CD4-positive, alpha-beta memory T cell (primary cell): ENCODE measurements at regions not wholly inside any gene's neighbourhood (a gene's known extent, or its start where the extent isn't known, plus 50 kb on each side); places are given as distances from the start of the nearest gene placed in this dataset.
A peak's percentile ranks its signal among the peaks of the same experiment; 100 is the strongest.

Experiments
- CTCF ChIA-PET: fragments of 350-600 bp; sonication (Branson Sonifier 250); formaldehyde crosslinking; loops from one replicate; lab custom pipeline; 2021; ENCODE audit warnings: inconsistent platforms; ENCODE audit not compliant: partially characterized antibody; lab: Charles Lee
- POLR2A ChIA-PET: fragments of 350-600 bp; sonication (Branson Sonifier 250); formaldehyde crosslinking; loops from one replicate; lab custom pipeline; 2021; ENCODE audit not compliant: partially characterized antibody; lab: Charles Lee
- DNase-seq, 5 donors: peaks; one replicate each; pipeline versions ENCODE4 v3.0.0 to v3.0.0-alpha.2; 2020 to 2022; ENCODE audit warnings: mixed read lengths in 1 of 5
- H3K27ac ChIP-seq: one replicate; pipeline ENCODE4 v1.7.0; 2013; ENCODE audit warnings: low read depth, low read length
- H3K27me3 ChIP-seq: 2 replicates; pipeline ENCODE4 v1.7.0; 2013; ENCODE audit warnings: mild to moderate bottlenecking, low read length, moderate library complexity; ENCODE audit not compliant: insufficient read depth
- H3K36me3 ChIP-seq: 2 replicates; pipeline ENCODE4 v1.7.0; 2013; ENCODE audit warnings: mild to moderate bottlenecking, low read length, moderate library complexity; ENCODE audit not compliant: insufficient read depth
- H3K4me1 ChIP-seq: 2 replicates; pipeline ENCODE4 v1.7.0; 2013; ENCODE audit warnings: mild to moderate bottlenecking, low read length, moderate library complexity; ENCODE audit not compliant: insufficient read depth
- H3K4me3 ChIP-seq, 2 donors: one replicate each; pipeline ENCODE4 v1.7.0; 2013; ENCODE audit warnings: low read length in 2 of 2, mild to moderate bottlenecking in 1 of 2
- H3K9me3 ChIP-seq, 2 donors: one replicate each; pipeline ENCODE4 v1.7.0; 2013; ENCODE audit warnings: low read length in 2 of 2, control low read depth in 1 of 2; ENCODE audit not compliant: control insufficient read depth in 1 of 2
- H3K27ac Mint-ChIP-seq, 7 donors: one replicate each; pipeline ENCODE4 v1.8.0; 2020 to 2021; ENCODE audit warnings: mixed read lengths in 7 of 7, mild to moderate bottlenecking in 6 of 7, inconsistent platforms in 3 of 7, moderate library complexity in 3 of 7
- H3K27me3 Mint-ChIP-seq, 2 donors: one replicate each; pipeline ENCODE4 v1.8.0; 2020 to 2021; ENCODE audit warnings: mixed read lengths in 2 of 2
- H3K36me3 Mint-ChIP-seq, 2 donors: one replicate each; pipeline ENCODE4 v1.8.0; 2020 to 2021; ENCODE audit warnings: mixed read lengths in 2 of 2, inconsistent platforms in 1 of 2, mild to moderate bottlenecking in 1 of 2
- H3K4me1 Mint-ChIP-seq, 4 donors: one replicate each; pipeline ENCODE4 v1.8.0; 2020 to 2021; ENCODE audit warnings: mixed read lengths in 4 of 4, mild to moderate bottlenecking in 1 of 4
- H3K4me3 Mint-ChIP-seq, 8 donors: one replicate each; pipeline ENCODE4 v1.8.0; 2020 to 2021; ENCODE audit warnings: mixed read lengths in 8 of 8, mild to moderate bottlenecking in 7 of 8, moderate library complexity in 6 of 8, inconsistent platforms in 3 of 8
- H3K9me3 Mint-ChIP-seq, 8 donors: one replicate each; pipeline ENCODE4 v1.8.0; 2020 to 2021; ENCODE audit warnings: mixed read lengths in 8 of 8, mild to moderate bottlenecking in 5 of 8, inconsistent platforms in 3 of 8, moderate library complexity in 1 of 8
- intact Hi-C: fragments of 100-400 bp; cut with micrococcal nuclease; formaldehyde crosslinking; loops from one replicate; pipeline ENCODE4 v1.15.1; 2023

GRCh38 chr21:30058928-30059327, 107.7 kb downstream of the CLDN17 start:
- ChIA-PET POLR2A (no interaction called here), CTCF (interaction anchor here (2.2 kb wide), 1 partner anchor 15 kb away, joined by 8 read pairs; no protein-coding TSS in a partner anchor)
- Histone ChIP-seq H3K9me3 (no peaks in the 10 kb centered on the region), H3K4me1 (no peaks in the 10 kb centered on the region), H3K27me3 (no peaks in the 10 kb centered on the region), H3K36me3 (no peaks in the 10 kb centered on the region), H3K4me3 (no peak overlapping the region), H3K27ac (no peak overlapping the region)
- no peak for DNase-seq
- H3K4me3 Mint-ChIP-seq: no peak overlapping the region
- intact Hi-C loops: no loop called here
- no peaks in the 10 kb centered on the region for H3K9me3 Mint-ChIP-seq
- H3K4me1 Mint-ChIP-seq: no peaks in the 10 kb centered on the region
- H3K36me3 Mint-ChIP-seq: no peaks in the 10 kb centered on the region
- H3K27me3 Mint-ChIP-seq: peaks cover 0 to 1% of the 10 kb centered on the region in 2 donors
- H3K27ac Mint-ChIP-seq: no peak overlapping the region

DNA sequence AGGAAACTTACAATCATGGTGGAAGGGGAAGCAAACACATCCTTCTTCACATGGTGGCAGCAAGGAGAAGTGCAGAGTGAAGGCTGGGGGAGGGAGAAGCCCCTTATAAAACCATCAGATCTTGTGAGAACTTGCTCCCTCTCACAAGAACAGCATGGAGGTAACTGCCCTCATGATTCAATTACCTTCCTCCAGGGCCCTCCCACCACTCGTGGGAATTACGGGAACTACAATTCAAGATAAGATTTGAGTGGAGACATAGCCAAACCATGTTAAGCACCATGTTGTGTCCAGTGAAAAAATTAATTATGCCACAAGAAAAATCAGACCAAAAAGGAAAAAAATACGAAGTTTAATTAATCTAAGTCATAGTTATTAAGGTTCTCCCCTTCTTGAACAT, 109.5 kb downstream of the CLDN17 start:
- ChIA-PET CTCF (interaction anchor here (1.0 kb wide), 1 partner anchor 12 kb away, joined by 3 read pairs; no protein-coding TSS in a partner anchor), POLR2A (no interaction called here)
- intact Hi-C loops: no loop called here
- peaks cover 0 to 1% of the 10 kb centered on the region in 2 donors for H3K27me3 Mint-ChIP-seq
- no peaks in the 10 kb centered on the region for H3K9me3 Mint-ChIP-seq
- no peak overlapping the region for H3K27ac Mint-ChIP-seq
- H3K4me3 Mint-ChIP-seq: no peak overlapping the region
- no peak for DNase-seq
- H3K27me3 ChIP-seq: no peaks in the 10 kb centered on the region
- H3K4me3 ChIP-seq: no peak overlapping the region
- H3K36me3 Mint-ChIP-seq: no peaks in the 10 kb centered on the region
- H3K4me1 ChIP-seq: no peaks in the 10 kb centered on the region
- H3K4me1 Mint-ChIP-seq: no peaks in the 10 kb centered on the region
- H3K36me3 ChIP-seq: no peaks in the 10 kb centered on the region
- H3K9me3 ChIP-seq: no peaks in the 10 kb centered on the region
- H3K27ac ChIP-seq: no peak overlapping the region

- no peaks in the 10 kb centered on the region for H3K9me3 ChIP-seq
- DNase-seq: no peak
- H3K36me3 ChIP-seq: no peaks in the 10 kb centered on the region
- no peak overlapping the region for H3K4me3 ChIP-seq
- Mint-ChIP-seq H3K4me3 (no peak overlapping the region), H3K9me3 (no peaks in the 10 kb centered on the region), H3K27ac (no peak overlapping the region), H3K27me3 (no peaks in the 10 kb centered on the region), H3K36me3 (no peaks in the 10 kb centered on the region), H3K4me1 (no peaks in the 10 kb centered on the region)
- ChIA-PET CTCF (no interaction called here), POLR2A (no interaction called here)
- H3K27ac ChIP-seq: no peak overlapping the region
- intact Hi-C loops: no loop called here
- H3K4me1 ChIP-seq: no peaks in the 10 kb centered on the region
- H3K27me3 ChIP-seq: no peaks in the 10 kb centered on the region
These were observed 108.8 kb upstream of the GRIK1 start for GRCh38 chr21:30048570-30048969.

DNA sequence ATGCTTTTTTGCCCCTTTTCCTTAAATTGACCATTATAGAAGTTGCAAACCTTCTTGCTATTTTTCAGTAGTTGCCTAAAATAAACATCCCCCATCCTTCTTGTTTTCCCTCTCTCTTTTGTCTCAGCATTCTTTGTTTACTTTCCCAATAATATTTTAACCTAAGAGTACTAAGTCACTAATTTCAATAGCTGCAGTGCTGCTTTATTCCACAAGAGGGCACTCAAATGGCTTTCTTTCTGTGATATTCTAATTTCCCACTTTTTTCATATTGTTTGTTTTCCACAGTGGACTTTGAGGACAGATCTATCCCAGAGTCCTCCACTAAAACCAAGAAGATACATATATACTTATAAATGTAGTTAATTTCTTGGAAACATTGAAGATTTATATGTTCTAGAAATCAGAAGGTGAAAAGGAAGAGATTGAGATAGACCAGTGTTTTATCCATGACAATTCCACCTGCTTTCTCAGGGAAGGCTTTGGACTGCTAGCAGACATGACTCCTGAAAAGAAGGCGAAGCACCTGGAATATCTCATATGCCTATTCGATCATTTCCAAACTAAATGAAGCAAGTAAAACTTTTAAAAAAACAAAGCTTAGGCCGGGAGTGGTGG, 104.8 kb upstream of the GRIK1 start:
- no peak overlapping the region for H3K27ac Mint-ChIP-seq
- Histone ChIP-seq H3K4me3 (no peak overlapping the region), H3K27ac (no peak overlapping the region), H3K4me1 (no peaks in the 10 kb centered on the region), H3K27me3 (no peaks in the 10 kb centered on the region), H3K36me3 (no peaks in the 10 kb centered on the region), H3K9me3 (no peaks in the 10 kb centered on the region)
- peak in 1 of 5 donors; percentile 0 for DNase-seq
- CTCF ChIA-PET: interaction anchor here (0.8 to 3.0 kb wide), 9 partner anchors 12 to 1042 kb away, joined by 3 to 25 read pairs (median 3); no protein-coding TSS in a partner anchor
- peaks cover 0 to 23% (median 13%) of the 10 kb centered on the region in 8 donors for H3K9me3 Mint-ChIP-seq
- POLR2A ChIA-PET: no interaction called here
- H3K4me1 Mint-ChIP-seq: no peaks in the 10 kb centered on the region
- no peak overlapping the region for H3K4me3 Mint-ChIP-seq
- intact Hi-C loops: no loop called here
- H3K36me3 Mint-ChIP-seq: no peaks in the 10 kb centered on the region
- peaks cover 2% of the 10 kb centered on the region in 2 donors for H3K27me3 Mint-ChIP-seq

GRCh38 chr21:30042443-30042842, 102.6 kb upstream of the GRIK1 start:
- Histone ChIP-seq H3K4me1 (no peaks in the 10 kb centered on the region), H3K9me3 (no peaks in the 10 kb centered on the region), H3K36me3 (no peaks in the 10 kb centered on the region), H3K27me3 (no peaks in the 10 kb centered on the region), H3K4me3 (no peak overlapping the region), H3K27ac (no peak overlapping the region)
- ChIA-PET CTCF (interaction anchor here (1.4 to 1.6 kb wide), 2 partner anchors 9 to 1047 kb away, joined by 4 read pairs; no protein-coding TSS in a partner anchor), POLR2A (no interaction called here)
- Mint-ChIP-seq H3K9me3 (peaks cover 0 to 24% (median 13%) of the 10 kb centered on the region in 8 donors), H3K36me3 (no peaks in the 10 kb centered on the region), H3K4me1 (no peaks in the 10 kb centered on the region), H3K27me3 (peaks cover 2% of the 10 kb centered on the region in 2 donors), H3K27ac (no peak overlapping the region), H3K4me3 (no peak overlapping the region)
- intact Hi-C loops: no loop called here
- no peak for DNase-seq

GRCh38 chr21:30033441-30033840, 93.6 kb upstream of the GRIK1 start:
- CTCF ChIA-PET: no interaction called here
- no peaks in the 10 kb centered on the region for H3K9me3 ChIP-seq
- Mint-ChIP-seq H3K27ac (no peak overlapping the region), H3K4me3 (no peak overlapping the region), H3K36me3 (no peaks in the 10 kb centered on the region), H3K27me3 (no peaks in the 10 kb centered on the region), H3K9me3 (peaks cover 0 to 4% (median 0%) of the 10 kb centered on the region in 8 donors), H3K4me1 (no peaks in the 10 kb centered on the region)
- H3K36me3 ChIP-seq: no peaks in the 10 kb centered on the region
- intact Hi-C loops: no loop called here
- H3K4me3 ChIP-seq: no peak overlapping the region
- H3K27ac ChIP-seq: no peak overlapping the region
- no peak for DNase-seq
- H3K4me1 ChIP-seq: no peaks in the 10 kb centered on the region
- H3K27me3 ChIP-seq: no peaks in the 10 kb centered on the region
- POLR2A ChIA-PET: no interaction called here

GRCh38 chr21:30030416-30030815, 90.6 kb upstream of the GRIK1 start:
- H3K27ac Mint-ChIP-seq: no peak overlapping the region
- Histone ChIP-seq H3K4me1 (no peaks in the 10 kb centered on the region), H3K4me3 (no peak overlapping the region), H3K36me3 (no peaks in the 10 kb centered on the region), H3K27me3 (no peaks in the 10 kb centered on the region), H3K27ac (no peak overlapping the region), H3K9me3 (no peaks in the 10 kb centered on the region)
- CTCF ChIA-PET: no interaction called here
- H3K36me3 Mint-ChIP-seq: no peaks in the 10 kb centered on the region
- POLR2A ChIA-PET: no interaction called here
- no peak for DNase-seq
- peaks cover 0 to 4% (median 0%) of the 10 kb centered on the region in 8 donors for H3K9me3 Mint-ChIP-seq
- intact Hi-C loops: no loop called here
- no peak overlapping the region for H3K4me3 Mint-ChIP-seq
- H3K4me1 Mint-ChIP-seq: no peaks in the 10 kb centered on the region
- no peaks in the 10 kb centered on the region for H3K27me3 Mint-ChIP-seq
